HG02678 (cell line): ENCODE measurements at regions not wholly inside any gene's neighbourhood (a gene's known extent, or its start where the extent isn't known, plus 50 kb on each side); places are given as distances from the start of the nearest gene placed in this dataset.

Experiments
- ATAC-seq: cut with Tn5 transposase; IDR thresholded peaks from one replicate; pipeline ENCODE4 v1.9.1; 2021; ENCODE audit warnings: mild to moderate bottlenecking, moderate library complexity; ENCODE audit not compliant: unreplicated experiment

DNA sequence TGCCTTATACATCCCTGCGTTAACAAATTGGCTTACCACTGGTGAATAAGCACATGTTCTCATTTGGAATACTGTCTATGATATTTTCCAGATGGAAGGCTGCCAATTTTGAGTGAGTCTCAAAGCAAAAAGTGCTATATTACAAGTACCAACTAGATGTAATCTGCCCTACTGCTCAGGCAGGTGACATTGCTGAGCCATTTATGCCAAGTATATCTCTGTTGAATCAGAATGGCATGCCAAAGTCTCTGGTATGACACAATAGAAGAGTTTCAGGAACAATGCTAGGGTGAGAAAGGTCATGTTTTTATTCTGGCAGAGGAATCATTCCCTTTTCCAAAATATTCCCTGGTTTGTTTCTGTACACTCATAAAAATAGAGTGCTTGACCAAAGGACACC lies 356.5 kb downstream of the CDH9 start:
- ATAC-seq: no peak

DNA sequence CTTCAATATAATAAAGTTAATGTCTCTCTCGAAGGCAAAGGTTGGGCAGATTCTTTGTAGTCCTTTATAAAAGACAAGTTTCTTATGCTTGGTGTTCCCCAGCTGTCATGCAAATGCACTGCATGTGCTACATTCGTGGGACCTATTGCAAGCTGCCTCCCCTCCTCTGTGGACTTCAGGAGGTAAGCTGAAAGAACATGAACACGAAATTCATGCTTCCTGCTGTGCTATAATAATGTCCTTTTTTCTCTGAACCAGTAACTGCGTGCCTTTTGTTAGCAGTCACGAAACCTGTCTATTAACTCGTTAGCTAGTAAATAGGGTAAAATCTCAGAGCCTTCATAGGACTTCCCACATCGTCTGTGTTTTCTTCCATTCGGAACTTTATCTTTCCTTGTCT lies 363.5 kb downstream of the CDH9 start:
- ATAC-seq: no peak

DNA sequence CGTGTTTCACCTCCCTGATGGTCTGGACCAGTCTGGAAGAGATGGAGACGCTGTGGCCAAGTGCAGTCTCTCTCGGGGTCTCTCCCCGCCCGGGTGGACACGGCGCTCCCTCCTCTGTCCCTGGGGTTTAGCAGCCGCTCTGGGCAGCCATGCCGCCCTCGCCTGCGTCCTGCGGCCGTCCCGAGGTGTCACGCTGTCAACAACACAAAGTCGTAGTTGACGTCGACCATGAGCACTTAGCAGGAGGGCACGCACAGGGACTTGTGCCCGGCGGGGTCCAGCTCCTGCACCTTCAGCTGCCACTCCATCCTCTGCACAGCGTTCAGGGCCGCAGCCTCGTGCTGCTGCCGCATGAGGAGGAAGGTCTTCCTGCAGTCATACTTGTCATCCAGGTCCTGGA lies 368.9 kb downstream of the CDH9 start:
- ATAC-seq: no peak

DNA sequence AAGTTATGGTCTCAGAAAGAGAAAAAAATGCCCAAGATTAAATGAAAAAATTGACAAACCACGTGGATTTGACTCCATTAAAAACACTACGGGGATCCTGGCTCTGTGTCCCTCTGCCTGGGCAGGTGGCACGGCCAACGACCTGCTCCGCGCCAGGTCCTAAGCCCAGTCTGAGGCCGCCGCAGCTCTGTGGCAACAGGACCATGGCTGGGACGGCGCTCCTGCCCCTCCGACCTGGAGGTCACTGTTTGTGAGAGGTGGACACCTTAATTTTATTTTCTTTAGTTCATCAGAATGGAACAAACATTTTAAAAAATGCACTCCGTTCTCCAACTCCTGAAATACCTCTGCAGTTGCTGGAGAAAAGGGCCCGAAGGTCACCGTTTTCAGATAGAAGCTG lies 369.4 kb downstream of the CDH9 start:
- ATAC-seq: no peak

DNA sequence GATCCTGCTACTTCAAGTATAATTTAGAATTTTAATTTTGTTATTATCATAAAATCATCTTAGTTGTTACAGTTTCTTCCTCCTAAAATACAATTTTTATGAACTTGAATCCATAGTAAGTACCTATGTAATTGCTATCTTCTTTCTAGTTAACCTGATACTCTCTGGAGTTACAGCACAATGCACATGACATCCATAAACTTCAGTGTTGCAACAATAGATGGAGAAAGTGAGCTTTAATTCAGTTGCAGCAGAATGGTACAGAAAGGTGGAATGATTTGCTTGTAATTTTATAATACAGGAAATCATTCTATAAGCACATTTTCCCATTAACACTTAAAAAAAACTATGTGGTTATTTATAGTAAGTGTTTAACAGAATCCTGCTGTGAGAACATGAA lies 372.0 kb downstream of the CDH9 start:
- no peak for ATAC-seq

DNA sequence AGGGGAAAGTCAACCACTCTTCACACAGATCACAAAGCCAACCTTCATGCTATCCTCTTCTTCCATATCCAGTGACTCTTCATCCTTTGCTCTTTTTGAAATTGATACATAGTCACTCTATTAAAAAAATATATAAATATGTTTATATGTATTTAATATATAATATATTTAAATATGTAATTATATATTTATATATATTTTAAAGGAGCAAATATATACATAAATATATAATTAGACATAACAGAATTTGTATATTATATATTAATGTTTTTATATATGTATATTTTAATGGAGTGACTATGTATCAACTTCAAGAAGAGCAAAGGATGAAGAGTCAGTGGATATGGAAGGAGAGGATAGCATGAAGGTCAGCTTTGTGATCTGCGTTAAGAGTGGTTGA lies 374.9 kb downstream of the CDH9 start:
- no peak for ATAC-seq

DNA sequence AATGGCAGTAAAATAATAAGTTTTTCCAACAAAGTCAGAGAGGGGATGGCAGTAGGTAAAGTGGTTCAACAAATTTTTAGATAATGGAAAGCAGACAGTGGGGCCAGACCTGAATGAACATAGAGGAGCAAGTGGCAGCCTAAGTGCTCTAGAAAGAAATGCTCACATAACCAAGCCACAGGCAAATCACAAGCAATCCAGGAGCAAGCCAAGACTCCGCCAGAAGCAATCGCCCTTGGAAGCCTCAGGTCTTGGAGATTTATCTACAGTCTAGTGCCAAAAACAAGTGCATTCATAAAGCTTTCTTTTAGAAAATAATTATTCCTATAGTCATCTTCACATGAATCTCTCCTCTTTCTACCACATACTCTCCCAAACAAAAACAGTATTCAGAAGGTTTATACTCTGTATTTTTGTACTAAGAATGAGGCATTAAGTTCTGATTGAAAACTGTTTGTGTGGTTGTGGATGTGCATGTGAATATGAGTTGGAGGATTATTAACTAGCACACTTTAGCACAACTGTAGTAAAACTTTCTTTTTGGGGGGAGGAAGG lies 375.5 kb downstream of the CDH9 start:
- no peak for ATAC-seq

DNA sequence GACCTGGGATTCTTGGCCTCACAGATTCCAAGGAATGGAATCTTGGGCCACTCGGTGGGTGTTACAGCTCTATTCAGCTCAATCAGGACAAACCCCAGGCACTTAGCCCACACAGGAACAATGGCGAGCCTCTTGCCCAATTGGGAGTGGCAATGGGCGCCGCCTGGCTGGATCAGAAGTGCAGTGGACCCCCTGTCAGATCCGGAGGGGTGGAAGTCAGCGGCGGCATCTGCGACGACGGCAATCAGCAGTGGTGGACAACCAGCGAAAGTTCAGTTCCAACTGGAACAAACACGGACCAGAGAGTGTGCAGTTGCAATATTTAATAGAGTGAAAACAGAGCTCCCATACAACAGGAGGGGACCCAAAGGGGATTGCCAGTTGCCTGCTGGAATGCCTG lies 378.3 kb downstream of the CDH9 start:
- ATAC-seq: no peak

DNA sequence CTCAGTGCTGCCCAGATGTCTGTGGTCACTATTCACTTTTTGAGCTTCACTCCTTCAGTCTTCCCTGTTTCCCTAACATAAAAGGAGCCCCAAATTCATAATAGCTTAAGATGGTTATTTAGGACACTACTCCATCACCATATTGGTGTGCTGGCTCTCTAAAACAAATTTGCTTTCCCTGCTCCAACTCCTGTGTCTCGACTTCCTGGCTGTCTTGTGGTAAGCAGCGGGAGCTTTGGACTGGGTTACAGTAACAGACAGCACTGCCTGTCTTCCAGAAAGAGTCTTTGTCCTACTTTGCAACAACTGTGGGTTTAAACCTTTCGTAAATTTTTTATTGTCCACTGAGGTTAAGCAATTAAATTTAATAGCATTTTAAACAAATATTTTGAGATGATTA lies 389.4 kb downstream of the CDH9 start:
- no peak for ATAC-seq

DNA sequence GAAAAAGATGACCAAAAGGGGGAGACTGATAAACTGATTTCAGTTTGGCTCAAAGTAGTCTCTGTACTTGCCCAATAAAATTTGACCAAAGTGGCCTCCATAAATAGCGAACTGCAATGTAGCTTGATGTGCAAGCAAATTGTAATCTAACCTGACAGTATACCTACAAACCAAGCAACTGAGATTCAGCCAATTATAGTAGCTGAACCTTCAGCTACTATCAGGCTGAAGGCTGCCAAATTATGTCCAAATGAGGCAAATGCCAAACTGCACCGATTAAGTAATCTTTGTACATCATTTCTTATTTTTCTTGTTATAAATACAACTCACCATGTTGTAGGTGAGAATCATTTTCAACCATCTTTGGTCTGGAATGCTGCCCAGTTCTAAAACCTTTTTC lies 390.6 kb downstream of the CDH9 start:
- ATAC-seq: no peak

DNA sequence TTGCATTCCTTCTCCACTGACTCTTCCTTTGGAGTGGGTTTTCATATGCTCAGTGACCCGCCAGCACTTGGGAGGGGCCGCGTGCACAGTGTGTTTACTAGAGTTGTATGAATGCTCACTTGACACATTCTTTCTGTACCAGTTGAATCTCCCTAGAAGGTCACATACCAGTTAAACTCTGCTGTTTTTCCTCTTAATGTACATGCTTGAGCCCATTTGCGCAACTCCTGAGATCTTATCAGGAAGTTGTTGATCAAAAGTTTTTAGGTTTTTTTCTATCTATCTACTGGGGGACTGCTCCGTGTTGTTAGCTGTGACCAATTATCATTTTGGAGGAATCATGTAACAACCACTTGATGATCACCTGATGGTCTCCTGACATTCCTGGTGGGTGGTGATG lies 392.7 kb downstream of the CDH9 start:
- ATAC-seq: no peak

DNA sequence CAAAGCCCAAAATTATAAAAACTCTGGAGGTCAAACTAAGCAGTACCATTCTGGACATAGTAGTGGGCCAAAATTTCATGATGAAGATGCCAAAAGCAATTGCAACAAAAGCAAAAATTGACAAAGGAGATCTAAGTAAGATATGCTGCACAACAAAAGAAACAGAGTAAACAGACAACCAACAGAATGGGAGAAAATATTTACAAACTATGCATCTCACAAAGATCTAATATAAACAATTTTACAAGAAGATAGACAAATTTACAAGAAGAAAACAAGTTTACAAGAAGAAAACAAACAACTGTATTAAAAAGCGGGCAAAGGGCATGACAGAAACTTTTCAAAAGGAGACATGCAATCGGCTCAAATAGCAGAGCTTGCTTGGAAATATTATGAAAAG lies 396.9 kb downstream of the CDH9 start:
- ATAC-seq: no peak

DNA sequence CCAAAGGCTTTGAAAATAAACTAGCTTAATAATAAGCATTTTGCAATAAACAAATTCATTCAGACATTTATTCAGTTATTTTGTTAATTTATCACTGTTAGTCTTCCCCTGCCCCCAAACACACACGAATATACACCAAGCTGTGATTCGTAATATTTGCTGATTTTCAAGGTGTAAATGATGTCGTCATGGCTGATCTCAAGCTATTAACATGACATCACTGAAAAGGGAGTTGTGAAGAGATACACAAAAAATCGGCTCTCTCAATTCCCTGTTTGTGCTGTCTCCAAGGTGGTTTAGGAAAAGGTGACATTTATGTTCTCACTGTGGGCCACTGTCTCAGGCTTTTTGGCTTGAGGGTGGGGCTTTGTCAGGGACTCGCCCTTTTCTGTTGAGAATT lies 413.3 kb downstream of the CDH9 start:
- ATAC-seq: no peak

DNA sequence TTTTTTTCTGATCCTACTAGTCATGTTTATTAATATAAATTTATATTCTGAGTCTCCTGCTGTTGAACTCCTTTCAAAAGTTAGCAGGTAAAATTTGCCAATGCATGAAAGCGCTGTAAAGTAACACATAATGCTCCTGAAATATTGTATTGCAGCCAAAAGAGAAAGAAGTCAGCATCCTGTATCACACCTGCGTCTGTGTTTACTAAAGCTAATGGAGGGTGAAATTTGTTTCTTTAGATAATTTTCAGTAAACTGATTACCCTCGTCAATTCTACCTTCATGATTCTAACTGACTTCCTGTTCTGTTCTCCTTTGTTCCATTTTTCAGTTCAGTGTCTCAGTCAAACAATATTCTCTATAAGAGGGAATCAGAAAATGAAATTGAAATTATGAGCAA lies 415.4 kb downstream of the CDH9 start:
- no peak for ATAC-seq

DNA sequence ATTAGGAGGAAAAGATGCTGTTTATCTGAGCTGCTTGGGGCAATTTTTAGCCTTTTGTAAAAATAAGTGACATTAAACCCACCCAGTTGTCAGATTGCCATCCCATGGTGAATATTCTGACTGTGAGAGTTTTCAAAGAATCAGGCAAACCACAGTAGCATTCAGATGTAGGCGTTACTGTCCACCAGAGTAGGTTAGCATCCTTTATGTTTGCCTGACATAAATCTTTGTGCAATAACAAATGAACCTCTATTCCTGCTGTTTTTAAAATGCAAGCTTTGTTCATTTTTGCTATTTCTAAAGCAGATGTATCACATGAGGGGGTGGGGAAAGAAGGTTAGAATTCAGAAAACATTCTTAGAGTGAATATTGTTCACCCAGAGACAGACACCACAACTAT lies 427.8 kb downstream of the CDH9 start:
- ATAC-seq: no peak

DNA sequence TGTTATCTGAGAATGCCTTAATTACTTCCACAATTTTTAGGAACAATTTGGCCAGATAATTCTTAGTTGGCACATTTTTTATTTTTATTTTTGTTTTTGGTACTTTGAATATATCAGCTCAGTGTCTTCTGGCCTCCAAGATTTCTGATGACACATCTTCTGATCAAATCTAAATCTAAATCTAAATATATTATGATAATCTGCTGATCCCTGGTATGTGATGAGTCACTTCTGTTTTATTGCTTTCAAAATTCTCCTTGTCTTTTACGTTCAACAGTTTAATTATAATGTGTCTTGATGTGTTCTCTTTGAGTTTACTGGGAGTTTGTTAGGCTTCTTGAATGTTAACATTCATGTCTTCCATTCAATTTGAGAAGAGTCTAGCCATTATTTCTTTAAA lies 436.8 kb downstream of the CDH9 start:
- ATAC-seq: no peak

DNA sequence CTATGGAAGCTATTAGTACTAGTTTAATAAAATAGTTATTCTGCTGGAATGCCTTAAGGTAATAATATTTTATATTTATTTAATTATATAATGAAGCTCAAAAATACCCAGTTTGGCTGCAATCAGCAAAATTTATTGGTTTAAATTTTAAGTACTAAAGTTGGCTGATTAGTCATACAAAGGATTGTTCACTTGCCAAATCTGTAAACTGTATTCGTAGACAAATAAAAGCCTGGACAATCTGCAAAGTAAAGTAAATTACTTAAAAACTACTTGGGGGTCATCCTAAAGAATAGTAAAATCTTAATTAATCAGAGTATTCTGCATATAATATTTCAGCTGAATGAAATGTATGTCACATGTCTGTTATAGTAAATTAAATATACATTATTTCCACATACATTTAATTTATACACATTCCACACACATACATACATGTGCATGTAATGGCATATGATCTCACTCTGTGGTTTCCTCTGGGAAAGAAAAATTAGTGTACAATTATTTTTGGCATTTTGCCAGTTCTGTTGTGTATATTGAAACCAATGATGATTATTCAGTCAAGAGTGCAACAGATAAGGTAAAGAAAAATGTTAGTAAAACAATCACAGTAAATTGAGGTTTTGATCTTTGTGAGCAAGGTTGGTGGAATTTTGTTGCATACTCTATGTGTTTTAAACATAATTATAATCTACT lies 455.9 kb downstream of the CDH9 start:
- no peak for ATAC-seq

DNA sequence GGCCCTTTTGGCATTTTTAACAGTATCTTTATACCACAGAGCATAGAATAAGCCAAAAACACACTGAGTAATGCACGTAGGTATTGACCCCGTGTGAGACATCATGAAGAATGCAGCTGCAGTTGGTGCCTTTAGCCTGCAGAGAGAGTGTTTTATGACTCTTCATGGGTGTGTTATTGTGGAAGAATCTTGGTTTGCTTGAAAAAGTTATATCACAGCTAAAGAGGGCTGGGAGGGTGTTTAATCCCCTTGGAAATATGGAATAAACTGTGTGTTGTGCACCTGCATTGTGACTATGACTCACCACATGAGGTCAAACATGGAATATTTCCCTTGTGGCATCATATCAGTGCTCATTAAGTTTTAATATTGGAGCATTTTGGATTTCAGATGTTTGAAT lies 458.7 kb downstream of the CDH9 start:
- no peak for ATAC-seq

DNA sequence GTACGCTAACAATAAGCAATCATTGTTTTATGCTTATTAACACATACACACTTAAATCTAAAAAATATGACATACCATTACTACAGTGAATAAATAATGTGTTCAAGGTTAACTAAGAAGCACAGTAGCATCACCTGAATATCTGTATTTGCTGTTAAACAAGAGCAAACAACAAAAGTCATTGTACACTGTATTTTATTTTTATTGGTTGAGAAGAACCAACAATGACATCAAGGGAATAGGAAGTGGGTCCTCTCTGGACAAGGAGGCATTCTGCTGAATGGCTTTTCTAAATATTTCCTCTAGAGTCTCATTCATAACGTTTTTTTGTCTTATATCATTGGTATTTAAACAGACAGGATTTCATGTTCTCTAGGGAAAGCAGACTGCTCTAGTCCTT lies 460.4 kb downstream of the CDH9 start:
- ATAC-seq: no peak

DNA sequence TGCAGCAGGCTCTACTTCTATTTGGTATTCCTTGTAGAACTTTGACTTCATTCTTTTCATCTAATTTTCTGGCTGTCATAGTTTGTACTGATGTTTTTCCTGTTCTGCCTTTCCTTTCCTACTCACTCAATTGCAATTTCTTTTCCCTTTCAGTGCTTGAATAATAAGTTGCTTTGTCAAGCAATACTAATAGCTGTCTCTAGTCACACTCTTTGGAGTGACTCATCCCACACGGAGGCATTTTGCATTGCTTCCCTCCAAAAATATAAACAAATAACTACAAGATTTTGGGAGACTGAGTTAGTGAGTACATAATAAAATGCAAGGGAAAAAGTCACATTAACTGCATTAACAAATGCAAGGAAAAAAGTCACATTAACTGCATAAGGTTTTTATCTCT lies 465.9 kb downstream of the CDH9 start:
- ATAC-seq: no peak

DNA sequence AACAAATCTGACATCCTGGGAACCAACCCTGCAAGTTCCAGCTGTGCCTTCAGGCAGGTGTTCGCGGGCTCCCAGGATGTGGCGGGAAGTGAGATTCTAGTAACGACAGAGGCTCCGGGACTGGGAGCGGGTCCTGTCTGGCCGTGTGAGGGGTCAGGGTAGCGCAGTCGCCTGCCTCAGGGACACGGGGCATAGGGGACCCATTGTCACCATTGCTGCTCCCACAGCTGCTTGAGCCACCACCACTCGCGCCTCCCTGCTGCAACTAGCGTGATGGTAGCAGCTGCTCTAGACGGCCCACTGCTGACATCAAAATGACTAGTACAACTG lies 468.5 kb downstream of the CDH9 start:
- no peak for ATAC-seq

DNA sequence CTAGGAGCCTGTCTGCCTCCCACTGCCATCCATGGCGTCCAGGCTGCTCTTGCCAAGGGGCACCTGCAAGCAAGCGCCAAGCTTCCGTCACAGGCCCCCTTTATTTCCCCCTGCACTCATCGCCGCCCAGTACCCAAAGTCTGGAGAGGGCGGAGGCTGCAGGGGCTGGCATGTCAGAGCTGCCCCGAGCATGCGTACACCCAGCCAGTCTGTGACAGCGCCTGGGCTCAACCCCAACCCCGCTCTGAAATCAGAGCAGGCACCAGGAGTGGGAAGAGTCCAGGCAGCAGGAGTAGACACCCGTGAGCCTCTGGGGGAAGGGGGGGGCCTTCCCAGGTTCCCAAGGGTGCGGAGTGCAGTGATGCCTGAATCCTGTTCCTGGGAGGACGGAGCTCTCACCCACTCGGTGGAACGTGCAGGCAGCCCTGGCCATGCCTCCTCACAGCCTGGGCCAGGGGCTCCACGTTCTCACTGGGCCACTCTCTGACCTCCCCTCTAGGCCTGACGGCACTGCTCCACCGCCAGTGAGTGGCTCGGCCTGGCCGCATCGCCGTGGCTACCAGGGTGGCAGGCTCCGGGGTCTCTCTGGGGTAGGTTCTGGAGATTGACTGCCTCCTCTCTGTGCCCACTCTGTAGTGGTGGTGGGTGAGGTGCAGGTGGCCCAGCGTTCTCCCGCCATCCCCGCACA lies 469.0 kb downstream of the CDH9 start:
- no peak for ATAC-seq

DNA sequence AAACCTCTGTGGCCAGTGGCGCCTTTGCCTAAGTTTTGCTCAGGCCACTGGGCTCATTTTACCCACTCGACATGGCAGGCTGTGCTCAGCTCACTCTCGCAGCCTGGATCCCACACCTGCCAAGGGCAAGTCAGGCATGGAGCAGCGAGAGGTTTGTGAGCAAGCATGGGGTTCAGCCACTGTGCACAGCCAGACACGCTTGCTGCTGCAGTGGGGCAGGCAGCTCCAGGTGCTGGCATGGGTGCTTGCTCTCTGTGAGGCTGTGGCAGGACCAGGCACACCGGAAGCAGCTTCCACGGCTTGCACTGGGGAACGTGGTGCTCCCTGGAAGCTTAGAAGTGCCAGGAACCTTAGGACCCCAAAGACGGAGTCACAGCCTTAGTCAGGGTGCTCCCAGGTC lies 470.1 kb downstream of the CDH9 start:
- ATAC-seq: no peak
